ENCODE measurements at regions not wholly inside any gene's neighbourhood (a gene's known extent, or its start where the extent isn't known, plus 50 kb on each side); places are given as distances from the start of the nearest gene placed in this dataset.

DNA sequence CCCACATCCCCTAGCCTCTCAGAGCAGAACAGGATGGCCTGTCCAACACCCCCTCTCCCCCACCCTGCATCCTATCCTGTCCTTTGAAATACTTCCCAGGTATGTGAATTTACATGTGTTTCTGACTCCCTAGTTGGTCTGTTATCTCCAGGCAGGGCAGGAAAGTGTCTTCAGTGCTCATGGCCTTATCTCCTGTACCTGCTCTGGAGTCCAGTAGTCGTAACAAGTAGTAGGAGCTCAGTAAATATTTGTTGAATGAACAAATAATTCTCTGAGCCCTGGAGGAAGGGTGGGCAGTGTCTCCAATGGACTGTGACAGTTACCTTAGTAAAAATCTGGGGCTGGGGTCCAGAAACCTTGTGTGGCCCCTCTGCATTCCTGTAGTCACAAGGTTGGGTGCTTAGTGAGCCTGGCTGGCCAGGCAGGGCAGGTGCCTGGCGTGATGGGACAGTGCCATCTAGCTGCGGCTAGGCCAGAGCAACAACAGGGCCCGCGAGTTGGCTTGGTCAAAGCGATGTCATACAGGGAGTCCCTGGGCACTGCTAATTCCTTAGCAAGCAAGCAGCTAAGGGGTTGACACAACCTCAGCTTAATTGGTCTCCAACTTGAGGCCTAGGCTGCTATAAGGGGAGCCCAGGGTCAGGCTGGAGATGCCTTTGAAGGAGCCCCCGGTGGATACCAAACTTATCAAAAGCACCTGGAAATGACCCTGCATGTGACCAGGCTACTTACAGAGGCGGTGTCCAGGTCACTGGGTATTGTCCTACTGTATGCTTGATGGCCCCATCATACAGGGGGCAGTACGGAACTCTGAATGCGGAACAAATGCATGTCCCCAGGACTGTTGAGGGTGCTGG, 89.0 kb upstream of the PPM1J start:
- dilution Hi-C loops (cut with HindIII; ENCODE audit: low sequenced_read_pairs, unreplicated experiment), result no loop called here
- H3K9me1 ChIP-seq (ENCODE audit: insufficient read depth, low read length), result no peaks in the 10 kb centered on the region
- H4K5ac ChIP-seq (ENCODE audit: low read depth, low read length), result no peak overlapping the region
- H2BK120ac ChIP-seq (ENCODE audit: low read depth, low read length), result no peak overlapping the region
- H3K4ac ChIP-seq (ENCODE audit: low read depth, low read length), result no peak overlapping the region
- H4K8ac ChIP-seq (ENCODE audit: low read depth in 2 of 2, low read length in 2 of 2), result no peak overlapping the region
- peak overlapping the region; percentile 35 for H2AFZ ChIP-seq (replicated peaks; ENCODE audit: low read length, poor library complexity)
- no peaks in the 10 kb centered on the region for H3K4me1 ChIP-seq (ENCODE audit: control insufficient read depth, insufficient read depth, low read length)
- H3K14ac ChIP-seq (replicated peaks; ENCODE audit: low read depth, low read length), result no peak overlapping the region
- no peaks in the 10 kb centered on the region for H4K20me1 ChIP-seq (ENCODE audit: insufficient read depth, low read length)
- ChIA-PET POLR2A (ENCODE audit: unreplicated experiment) (no interaction called here), CTCF (interaction anchor here (0.6 to 4.7 kb wide), 15 partner anchors 15 to 950 kb away, joined by 3 to 32 read pairs (median 3); partner anchors contain the start of genes LRIG2 and PPM1J)
- no peaks in the 10 kb centered on the region for H3K36me3 ChIP-seq (ENCODE audit: control insufficient read depth, insufficient read depth, low read length)
- H3K9me3 ChIP-seq (ENCODE audit: control insufficient read depth, insufficient read depth, low read length), result no peaks in the 10 kb centered on the region
- H3K56ac ChIP-seq (ENCODE audit: extremely low read depth, insufficient read depth, low read length), result no peak overlapping the region
- H2BK5ac ChIP-seq (ENCODE audit: low read depth, low read length, poor library complexity, severe bottlenecking), result no peak overlapping the region
- H3K4me3 ChIP-seq (ENCODE audit: insufficient read depth, low read depth, low read length), result no peak overlapping the region
- H3K23ac ChIP-seq (ENCODE audit: low read depth, low read length), result no peak overlapping the region
- ATAC-seq (ENCODE audit: low read depth) (peak; percentile 96), DNase-seq (peak; percentile 65)
- H3K9ac ChIP-seq (ENCODE audit: low read depth, low read length), result no peak overlapping the region
- no peak overlapping the region for H3K18ac ChIP-seq (ENCODE audit: low read depth, low read length)
- WGBS, 2 experiments (ENCODE audit: extremely low coverage in 2 of 2, insufficient read length in 1 of 2), result 36% methylated on average over 8 of the region's 10 CpGs; no CpG with 5 or more reads in 1 of the 2 experiments
- peak overlapping the region; percentile 3 for H2AK9ac ChIP-seq (replicated peaks; ENCODE audit: low read depth, low read length, poor library complexity)
- TF ChIP-seq, protein P1, sequence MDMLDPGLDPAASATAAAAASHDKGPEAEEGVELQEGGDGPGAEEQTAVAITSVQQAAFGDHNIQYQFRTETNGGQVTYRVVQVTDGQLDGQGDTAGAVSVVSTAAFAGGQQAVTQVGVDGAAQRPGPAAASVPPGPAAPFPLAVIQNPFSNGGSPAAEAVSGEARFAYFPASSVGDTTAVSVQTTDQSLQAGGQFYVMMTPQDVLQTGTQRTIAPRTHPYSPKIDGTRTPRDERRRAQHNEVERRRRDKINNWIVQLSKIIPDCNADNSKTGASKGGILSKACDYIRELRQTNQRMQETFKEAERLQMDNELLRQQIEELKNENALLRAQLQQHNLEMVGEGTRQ (IDR thresholded peaks at IDR 0.05; ENCODE audit: low read depth, low read length), result no peak
- TF ChIP-seq, protein P2, sequence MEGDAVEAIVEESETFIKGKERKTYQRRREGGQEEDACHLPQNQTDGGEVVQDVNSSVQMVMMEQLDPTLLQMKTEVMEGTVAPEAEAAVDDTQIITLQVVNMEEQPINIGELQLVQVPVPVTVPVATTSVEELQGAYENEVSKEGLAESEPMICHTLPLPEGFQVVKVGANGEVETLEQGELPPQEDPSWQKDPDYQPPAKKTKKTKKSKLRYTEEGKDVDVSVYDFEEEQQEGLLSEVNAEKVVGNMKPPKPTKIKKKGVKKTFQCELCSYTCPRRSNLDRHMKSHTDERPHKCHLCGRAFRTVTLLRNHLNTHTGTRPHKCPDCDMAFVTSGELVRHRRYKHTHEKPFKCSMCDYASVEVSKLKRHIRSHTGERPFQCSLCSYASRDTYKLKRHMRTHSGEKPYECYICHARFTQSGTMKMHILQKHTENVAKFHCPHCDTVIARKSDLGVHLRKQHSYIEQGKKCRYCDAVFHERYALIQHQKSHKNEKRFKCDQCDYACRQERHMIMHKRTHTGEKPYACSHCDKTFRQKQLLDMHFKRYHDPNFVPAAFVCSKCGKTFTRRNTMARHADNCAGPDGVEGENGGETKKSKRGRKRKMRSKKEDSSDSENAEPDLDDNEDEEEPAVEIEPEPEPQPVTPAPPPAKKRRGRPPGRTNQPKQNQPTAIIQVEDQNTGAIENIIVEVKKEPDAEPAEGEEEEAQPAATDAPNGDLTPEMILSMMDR (conservative IDR thresholded peaks at IDR 0.05; ENCODE audit: low read depth, low read length), result peak; percentile 96
- TF ChIP-seq MAZ (IDR thresholded peaks at IDR 0.05; ENCODE audit: borderline replicate concordance, low read depth, low read length), result no peak
- TF ChIP-seq CEBPB (IDR thresholded peaks at IDR 0.05; ENCODE audit: low read depth, low read length), result no peak
- no peak for TF ChIP-seq MXI1 (IDR thresholded peaks at IDR 0.05; ENCODE audit: borderline replicate concordance, low read depth, low read length)
- TF ChIP-seq SMC3 (IDR thresholded peaks at IDR 0.05; ENCODE audit: low read depth, low read length), result peak; percentile 98
- TF ChIP-seq, protein P3, sequence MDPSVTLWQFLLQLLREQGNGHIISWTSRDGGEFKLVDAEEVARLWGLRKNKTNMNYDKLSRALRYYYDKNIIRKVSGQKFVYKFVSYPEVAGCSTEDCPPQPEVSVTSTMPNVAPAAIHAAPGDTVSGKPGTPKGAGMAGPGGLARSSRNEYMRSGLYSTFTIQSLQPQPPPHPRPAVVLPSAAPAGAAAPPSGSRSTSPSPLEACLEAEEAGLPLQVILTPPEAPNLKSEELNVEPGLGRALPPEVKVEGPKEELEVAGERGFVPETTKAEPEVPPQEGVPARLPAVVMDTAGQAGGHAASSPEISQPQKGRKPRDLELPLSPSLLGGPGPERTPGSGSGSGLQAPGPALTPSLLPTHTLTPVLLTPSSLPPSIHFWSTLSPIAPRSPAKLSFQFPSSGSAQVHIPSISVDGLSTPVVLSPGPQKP (IDR thresholded peaks at IDR 0.05; ENCODE audit: borderline replicate concordance, low read depth, low read length), result no peak
- TF ChIP-seq FOS (IDR thresholded peaks at IDR 0.05; ENCODE audit: low read depth, low read length), result no peak
- peak; percentile 99 for TF ChIP-seq RAD21 (IDR thresholded peaks at IDR 0.05; ENCODE audit: low read length)
- TF ChIP-seq POLR2A (IDR thresholded peaks at IDR 0.05; ENCODE audit: low read depth, low read length), result peak; percentile 53; the same call in 1 of the 2 replicates
- TF ChIP-seq RFX5 (IDR thresholded peaks at IDR 0.05; ENCODE audit: low read depth, low read length), result no peak
- TF ChIP-seq CHD1 (IDR thresholded peaks at IDR 0.05; ENCODE audit: low read depth, low read length), result no peak
- H2AK5ac ChIP-seq (ENCODE audit: low read depth, low read length), result no peak overlapping the region
- no peaks in the 10 kb centered on the region for H3K79me1 ChIP-seq (ENCODE audit: low read depth in 1 of 2, low read length in 2 of 2)
- no peak overlapping the region for H3K27ac ChIP-seq (ENCODE audit: insufficient read depth, low read length)
- no peak overlapping the region for H4K91ac ChIP-seq (ENCODE audit: insufficient read depth, low read depth, low read length)
- intact Hi-C loops (cut with micrococcal nuclease), result loop anchor here (1.0 kb wide), 1 partner anchor 88 kb away; no protein-coding TSS in a partner anchor
- BruUV-seq (replicated peaks), result no TSS peak
- H3K27me3 ChIP-seq (ENCODE audit: control insufficient read depth, insufficient read depth, low read length), result peaks cover 12% of the 10 kb centered on the region
- no peak overlapping the region for H2BK20ac ChIP-seq (ENCODE audit: low read depth, low read length)
- no peak overlapping the region for H3K4me2 ChIP-seq (ENCODE audit: low read depth, low read length)
- H2BK15ac ChIP-seq (ENCODE audit: low read depth, low read length), result no peak overlapping the region
- in situ Hi-C loops (cut with MboI; ENCODE audit: low sequenced_read_pairs), result no loop called here

Measured in IMR-90 (cell line).